Fibroblast of skin of left biceps (primary cell): ENCODE measurements at regions not wholly inside any gene's neighbourhood (a gene's known extent, or its start where the extent isn't known, plus 50 kb on each side); places are given as distances from the start of the nearest gene placed in this dataset.
A peak's percentile ranks its signal among the peaks of the same experiment; 100 is the strongest.

Experiments used
- DNase-seq, 2 experiments: peaks; one replicate each; pipeline ENCODE4 v3.0.0-alpha.2; 2013; ENCODE audit warnings: low read depth in 2 of 2

GRCh38 chr1:187236199-187236598 is 407.4 kb downstream of the PLA2G4A start:
- DNase-seq = no peak

GRCh38 chr1:187236676-187237075 is 407.9 kb downstream of the PLA2G4A start:
- no peak for DNase-seq

GRCh38 chr1:187237542-187237941 is 408.8 kb downstream of the PLA2G4A start:
- DNase-seq = no peak

GRCh38 chr1:187241971-187242370 is 413.2 kb downstream of the PLA2G4A start:
- no peak for DNase-seq

- DNase-seq = no peak
Measured at GRCh38 chr1:187244623-187245022, 415.9 kb downstream of the PLA2G4A start.

GRCh38 chr1:187245201-187245600 is 416.5 kb downstream of the PLA2G4A start:
- no peak for DNase-seq

- no peak for DNase-seq
Measured at GRCh38 chr1:187249196-187249595, 420.4 kb downstream of the PLA2G4A start.

GRCh38 chr1:187252923-187253322 is 424.2 kb downstream of the PLA2G4A start:
- no peak for DNase-seq

GRCh38 chr1:187257476-187257875 is 428.7 kb downstream of the PLA2G4A start:
- no peak for DNase-seq

GRCh38 chr1:187261637-187262036 is 432.9 kb downstream of the PLA2G4A start:
- DNase-seq = no peak

GRCh38 chr1:187262731-187263130 is 434.0 kb downstream of the PLA2G4A start:
- DNase-seq = no peak

GRCh38 chr1:187264995-187265602 is 436.4 kb downstream of the PLA2G4A start:
- DNase-seq = peak; percentile 27 to 33

GRCh38 chr1:187266051-187266450 is 437.3 kb downstream of the PLA2G4A start:
- no peak for DNase-seq

- DNase-seq = no peak
Measured at GRCh38 chr1:187267827-187268226, 439.1 kb downstream of the PLA2G4A start.

- no peak for DNase-seq
Measured at GRCh38 chr1:187270256-187270655, 441.5 kb downstream of the PLA2G4A start.

GRCh38 chr1:187275346-187275745 is 446.6 kb downstream of the PLA2G4A start:
- DNase-seq = no peak

GRCh38 chr1:187275985-187276575 is 447.3 kb downstream of the PLA2G4A start:
- DNase-seq = no peak

GRCh38 chr1:187276677-187277076 is 447.9 kb downstream of the PLA2G4A start:
- no peak for DNase-seq

- no peak for DNase-seq
Measured at GRCh38 chr1:187280031-187280430, 451.3 kb downstream of the PLA2G4A start.

- DNase-seq = no peak
Measured at GRCh38 chr1:187281085-187281484, 452.3 kb downstream of the PLA2G4A start.

GRCh38 chr1:187283984-187284383 is 455.2 kb downstream of the PLA2G4A start:
- no peak for DNase-seq

- DNase-seq = no peak
Measured at GRCh38 chr1:187294421-187295201, 465.9 kb downstream of the PLA2G4A start.

- no peak for DNase-seq
Measured at GRCh38 chr1:187300081-187300480, 471.3 kb downstream of the PLA2G4A start.
